SU-DHL-6 (cell line): ENCODE measurements at regions not wholly inside any gene's neighbourhood (a gene's known extent, or its start where the extent isn't known, plus 50 kb on each side); places are given as distances from the start of the nearest gene placed in this dataset.

Experiments used
- H2AFZ ChIP-seq: fragments of 200-600 bp; sonication (generic); 2 replicates; pipeline ENCODE4 v1.6.1; 2014; ENCODE audit warnings: low read depth, mild to moderate bottlenecking, moderate library complexity, mixed read lengths, antibody characterized with exemption, low read length; ENCODE audit not compliant: severe bottlenecking
- H3F3A ChIP-seq: fragments of 200-600 bp; shearing (Covaris generic); 2 replicates; pipeline ENCODE4 v1.6.0; 2016; ENCODE audit warnings: antibody characterized with exemption, mild to moderate bottlenecking; ENCODE audit not compliant: insufficient read depth
- H3K27ac ChIP-seq: fragments of 200-600 bp; sonication (generic); 2 replicates; pipeline ENCODE4 v1.5.1; 2016; ENCODE audit warnings: low read depth, mild to moderate bottlenecking, low read length, moderate library complexity, mixed read lengths
- H3K27me3 ChIP-seq: fragments of 200-600 bp; sonication (generic), shearing (Covaris generic); 2 replicates; pipeline ENCODE4 v1.6.0; 2014; ENCODE audit warnings: mild to moderate bottlenecking, low read length
- H3K36me3 ChIP-seq: fragments of 200-600 bp; sonication (generic); 2 replicates; pipeline ENCODE4 v1.6.1; 2014; ENCODE audit warnings: mild to moderate bottlenecking, low read length, mixed read lengths
- H3K4me2 ChIP-seq: fragments of 300-600, 200-600 bp; shearing (Covaris generic), sonication (generic); 2 replicates; pipeline ENCODE4 v1.6.0; 2014; ENCODE audit warnings: low read length, low read depth, mild to moderate bottlenecking; ENCODE audit not compliant: poor library complexity, severe bottlenecking
- H3K4me3 ChIP-seq: fragments of 200-600 bp; sonication (generic); 2 replicates; pipeline ENCODE4 v1.5.1; 2014; ENCODE audit warnings: antibody characterized with exemption, low read length, mild to moderate bottlenecking, mixed read lengths; ENCODE audit not compliant: insufficient read depth, poor library complexity, severe bottlenecking
- H3K79me2 ChIP-seq: fragments of 200-600 bp; sonication (generic); 2 replicates; pipeline ENCODE4 v1.6.1; 2014; ENCODE audit warnings: mild to moderate bottlenecking, low read length, moderate library complexity; ENCODE audit not compliant: insufficient read depth
- H3K9ac ChIP-seq: fragments of 200-600 bp; sonication (generic); 2 replicates; pipeline ENCODE4 v1.7.0; 2014; ENCODE audit warnings: mild to moderate bottlenecking, low read length
- H3K9me2 ChIP-seq: fragments of 200-600 bp; sonication (generic); replicated peaks from 2 replicates; pipeline ENCODE4 v1.6.1; 2014; ENCODE audit warnings: low read length; ENCODE audit not compliant: insufficient read depth
- H3K9me3 ChIP-seq: fragments of 200-600 bp; sonication (generic); 2 replicates; pipeline ENCODE4 v1.6.1; 2014; ENCODE audit warnings: low read length, mixed read lengths; ENCODE audit not compliant: insufficient read depth
- H4K20me1 ChIP-seq: fragments of 200-600 bp; sonication (generic); 2 replicates; pipeline ENCODE4 v1.6.1; 2014; ENCODE audit warnings: low read depth, mild to moderate bottlenecking, antibody characterized with exemption, low read length, moderate library complexity, mixed read lengths
- CTCF ChIP-seq: fragments of 200-600 bp; sonication (generic); IDR thresholded peaks from one replicate; pipeline ENCODE4 v1.5.1; 2017; ENCODE audit warnings: antibody characterized with exemption, mild to moderate bottlenecking, low read length, moderate library complexity; ENCODE audit not compliant: insufficient read depth, poor library complexity, severe bottlenecking
- EZH2phosphoT487 ChIP-seq: fragments of 200-600 bp; sonication (generic), shearing (Covaris generic); conservative IDR thresholded peaks from 2 replicates; pipeline ENCODE4 v1.6.1; 2018; ENCODE audit warnings: mild to moderate bottlenecking, antibody characterized with exemption, low read length, moderate library complexity, mixed read lengths

GRCh38 chr12:77591959-77592743 lies 238.5 kb upstream of the NAV3 start:
- TF ChIP-seq CTCF (no peak), EZH2phosphoT487 (no peak)
- H3K9ac ChIP-seq = no peak overlapping the region
- H4K20me1 ChIP-seq = no peaks in the 10 kb centered on the region
- H3F3A ChIP-seq = no peaks in the 10 kb centered on the region
- no peaks in the 10 kb centered on the region for H3K79me2 ChIP-seq
- H3K9me3 ChIP-seq = no peaks in the 10 kb centered on the region
- no peak overlapping the region for H3K27ac ChIP-seq
- no peaks in the 10 kb centered on the region for H3K9me2 ChIP-seq
- no peak overlapping the region for H2AFZ ChIP-seq
- no peaks in the 10 kb centered on the region for H3K36me3 ChIP-seq
- no peak overlapping the region for H3K4me2 ChIP-seq
- no peak overlapping the region for H3K4me3 ChIP-seq
- H3K27me3 ChIP-seq = no peaks in the 10 kb centered on the region

- TF ChIP-seq EZH2phosphoT487 (no peak), CTCF (no peak)
- no peaks in the 10 kb centered on the region for H3K36me3 ChIP-seq
- no peak overlapping the region for H2AFZ ChIP-seq
- H3K4me2 ChIP-seq = no peak overlapping the region
- no peaks in the 10 kb centered on the region for H3F3A ChIP-seq
- no peaks in the 10 kb centered on the region for H3K79me2 ChIP-seq
- H3K9ac ChIP-seq = no peak overlapping the region
- H3K27me3 ChIP-seq = no peaks in the 10 kb centered on the region
- H4K20me1 ChIP-seq = no peaks in the 10 kb centered on the region
- H3K4me3 ChIP-seq = no peak overlapping the region
- H3K9me3 ChIP-seq = no peaks in the 10 kb centered on the region
- no peaks in the 10 kb centered on the region for H3K9me2 ChIP-seq
- no peak overlapping the region for H3K27ac ChIP-seq
Measured at GRCh38 chr12:77590306-77590705, 240.4 kb upstream of the NAV3 start.

DNA sequence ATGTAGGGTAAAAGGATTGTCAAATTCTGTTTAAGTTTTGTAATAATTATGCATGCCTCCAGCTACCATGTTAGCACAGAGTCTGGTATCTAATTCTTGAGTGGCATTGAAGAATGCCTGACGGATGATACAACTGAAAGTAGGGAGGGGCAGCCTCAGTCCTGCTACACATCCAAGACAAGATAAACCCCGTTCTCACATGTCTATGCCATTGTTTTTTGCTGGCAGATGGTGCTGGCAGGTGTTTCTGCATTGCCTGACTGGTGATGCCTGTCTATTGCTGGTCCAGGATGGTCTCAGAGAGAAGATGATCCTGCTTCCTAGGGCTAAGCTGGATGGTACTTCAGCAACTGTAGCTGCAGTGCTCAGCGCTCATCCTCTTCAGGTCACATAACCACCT lies 245.8 kb upstream of the NAV3 start:
- Histone ChIP-seq H3K9ac (no peak overlapping the region), H4K20me1 (no peaks in the 10 kb centered on the region), H3K4me3 (no peak overlapping the region), H3K9me3 (no peaks in the 10 kb centered on the region), H3K9me2 (no peaks in the 10 kb centered on the region), H2AFZ (no peak overlapping the region), H3K36me3 (no peaks in the 10 kb centered on the region), H3K27ac (no peak overlapping the region), H3K27me3 (no peaks in the 10 kb centered on the region), H3K4me2 (no peak overlapping the region), H3K79me2 (no peaks in the 10 kb centered on the region), H3F3A (no peaks in the 10 kb centered on the region)
- TF ChIP-seq CTCF (no peak), EZH2phosphoT487 (no peak)
